ENCODE measurements at regions not wholly inside any gene's neighbourhood (a gene's known extent, or its start where the extent isn't known, plus 50 kb on each side); places are given as distances from the start of the nearest gene placed in this dataset.

- no peak for DNase-seq (ENCODE audit: low spot score)
Measured at GRCh38 chr7:113825832-113826231, 93.0 kb downstream of the PPP1R3A start.

DNA sequence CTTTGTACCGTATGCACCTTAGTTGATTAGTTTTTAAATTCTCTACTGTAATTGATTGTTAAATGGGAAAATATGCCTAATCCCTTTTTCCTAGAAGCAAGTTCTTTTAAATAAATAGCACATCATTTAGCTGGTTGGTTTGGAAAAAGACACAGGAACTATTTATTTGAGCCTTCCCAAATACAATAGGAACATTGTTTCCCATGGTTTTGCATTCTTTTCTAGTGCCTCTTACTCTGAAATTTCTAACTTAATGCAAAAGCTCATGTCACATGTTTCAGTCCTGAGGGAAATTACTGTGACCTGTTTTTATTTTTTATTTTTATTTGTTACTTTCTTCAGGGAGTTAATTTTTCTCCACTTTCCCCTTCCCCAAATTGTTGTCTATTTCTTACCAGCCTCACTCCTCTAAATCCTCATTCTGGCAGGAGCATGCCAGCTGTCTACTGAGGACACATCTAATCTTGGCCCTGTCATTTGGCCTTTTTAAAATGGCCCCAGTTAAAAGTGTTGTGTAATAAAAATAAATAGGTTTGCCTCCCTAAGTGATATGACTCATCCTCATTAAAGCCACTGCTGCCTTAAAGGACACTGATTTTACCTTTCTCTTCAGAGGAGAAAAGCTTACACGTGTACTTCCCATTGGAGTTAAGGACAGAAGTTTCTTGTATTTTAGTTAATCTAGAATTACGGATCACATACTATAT is 94.5 kb downstream of the PPP1R3A start:
- DNase-seq (ENCODE audit: low spot score), result no peak

GRCh38 chr7:113819474-113819873 is 99.3 kb downstream of the PPP1R3A start:
- no peak for DNase-seq (ENCODE audit: low spot score)

DNA sequence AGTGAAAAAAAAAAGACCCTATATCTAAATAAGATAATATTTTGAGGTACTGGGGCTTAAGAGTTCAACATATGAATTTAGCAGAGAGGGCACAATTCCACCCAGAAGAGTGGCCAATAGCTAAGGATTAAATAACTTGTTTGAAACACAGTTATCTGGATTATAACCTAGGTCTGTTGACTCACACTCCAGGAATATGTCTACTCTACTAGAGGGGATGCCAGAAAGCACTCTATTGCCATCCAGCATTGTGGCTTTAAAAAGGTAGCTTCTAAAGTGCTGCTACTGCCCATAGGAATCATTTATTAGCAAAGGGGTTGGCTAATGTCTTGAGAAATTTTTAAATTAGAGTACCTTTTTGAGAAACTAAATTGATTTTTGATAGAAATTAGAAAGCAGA is 102.2 kb downstream of the PPP1R3A start:
- no peak for DNase-seq (ENCODE audit: low spot score)

GRCh38 chr7:113813471-113813870 is 105.3 kb downstream of the PPP1R3A start:
- no peak for DNase-seq (ENCODE audit: low spot score)

DNA sequence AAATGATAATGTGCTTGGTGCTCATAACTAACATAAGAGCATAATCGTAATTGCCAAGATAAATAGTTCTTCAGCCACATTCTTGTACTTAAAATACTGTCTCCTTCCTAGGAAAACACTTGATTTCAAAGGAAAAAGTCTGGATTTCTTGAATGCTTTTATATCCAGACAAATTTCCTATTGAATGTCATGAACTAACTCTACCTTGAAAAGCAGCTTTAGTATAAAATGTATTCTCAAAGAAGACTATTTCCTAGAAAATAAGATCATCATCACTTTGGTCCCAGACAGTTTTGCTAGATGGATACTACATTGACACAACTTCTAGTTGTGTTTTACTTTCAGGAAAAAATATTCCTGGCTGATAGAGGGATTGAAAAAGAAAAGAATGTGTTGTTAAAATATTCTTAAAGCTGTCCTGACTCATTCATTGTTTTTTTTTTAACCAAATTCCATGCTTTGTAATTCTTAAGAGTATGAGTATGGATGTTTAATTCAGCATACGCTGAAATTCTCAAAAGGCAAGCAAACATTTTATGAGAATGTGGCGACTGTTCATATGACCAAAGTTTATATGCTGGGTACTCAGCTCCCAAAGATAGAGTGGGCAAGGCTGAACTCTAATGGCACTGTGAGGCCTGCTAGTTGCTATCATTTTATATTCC is 106.1 kb downstream of the PPP1R3A start:
- DNase-seq (ENCODE audit: low spot score), result no peak

DNA sequence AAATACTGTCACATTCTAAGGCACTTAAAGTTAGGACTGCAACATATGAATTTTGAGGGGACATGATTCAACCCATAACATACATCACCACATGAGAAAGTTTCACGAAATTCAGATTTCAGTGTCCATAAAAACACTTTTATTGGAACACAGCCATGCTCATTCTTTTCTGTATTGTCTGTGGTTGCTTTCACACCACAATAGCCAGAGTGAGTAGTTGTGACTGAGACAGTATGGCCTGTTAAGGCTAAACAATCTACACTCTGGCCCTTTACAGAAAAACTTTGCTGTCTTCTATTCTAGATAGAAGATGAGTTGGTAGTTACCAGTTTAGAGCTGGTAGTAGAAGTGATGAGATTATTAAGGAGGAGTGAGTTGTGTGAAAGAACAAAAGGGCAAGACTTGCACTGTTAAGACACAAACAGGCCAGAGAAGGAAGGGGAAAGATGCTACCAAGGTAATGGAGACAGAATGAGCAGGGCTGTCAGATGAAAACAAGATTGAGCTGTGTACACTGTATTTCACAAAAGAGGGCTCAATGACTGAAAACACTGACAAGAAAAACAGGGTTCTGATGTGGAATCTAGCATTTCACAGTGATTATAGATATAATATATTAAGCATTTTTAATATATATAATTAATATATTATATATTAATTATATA is 108.6 kb downstream of the PPP1R3A start:
- no peak for DNase-seq (ENCODE audit: low spot score)

DNA sequence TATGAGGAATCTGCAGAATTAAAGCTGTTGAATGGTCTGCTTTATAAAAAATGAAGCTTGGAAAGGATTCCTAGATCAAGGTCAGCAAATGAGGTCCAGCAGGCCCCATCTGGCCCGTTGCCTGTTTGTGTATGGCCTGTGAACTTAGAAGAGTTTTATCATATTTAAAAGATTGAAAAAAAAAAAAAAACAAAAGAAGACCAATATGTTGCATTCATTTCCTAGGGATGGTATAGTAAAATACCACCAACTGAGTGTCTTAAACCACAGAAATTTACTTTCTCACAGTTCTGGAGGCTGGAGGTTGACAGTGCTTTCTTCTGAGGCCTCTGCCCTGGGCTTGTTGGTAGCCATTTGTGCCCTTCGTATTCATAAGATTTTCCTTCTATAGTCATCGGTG is 109.2 kb downstream of the PPP1R3A start:
- DNase-seq (ENCODE audit: low spot score), result no peak

- no peak for DNase-seq (ENCODE audit: low spot score)
Measured at GRCh38 chr7:113806633-113807327, 112.0 kb downstream of the PPP1R3A start.

DNA sequence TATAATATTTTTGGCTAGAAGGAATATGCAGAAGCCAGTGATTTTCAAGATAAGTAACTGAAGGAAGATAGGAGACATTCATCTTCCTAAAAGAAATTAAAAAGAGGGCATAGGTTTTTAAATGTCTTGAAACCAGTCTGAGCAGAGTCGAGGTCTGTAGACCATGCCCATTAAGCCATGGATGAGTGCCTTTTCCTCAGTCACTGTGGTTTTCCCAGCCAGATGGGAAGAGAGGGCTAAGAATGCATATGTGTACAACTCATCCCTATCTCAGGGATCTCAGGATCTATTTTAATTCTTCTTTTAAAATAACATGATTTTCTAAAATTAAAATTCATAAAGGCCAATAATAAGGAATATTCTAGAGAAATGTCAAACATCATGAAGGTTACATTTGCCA is 112.8 kb downstream of the PPP1R3A start:
- no peak for DNase-seq (ENCODE audit: low spot score)

DNA sequence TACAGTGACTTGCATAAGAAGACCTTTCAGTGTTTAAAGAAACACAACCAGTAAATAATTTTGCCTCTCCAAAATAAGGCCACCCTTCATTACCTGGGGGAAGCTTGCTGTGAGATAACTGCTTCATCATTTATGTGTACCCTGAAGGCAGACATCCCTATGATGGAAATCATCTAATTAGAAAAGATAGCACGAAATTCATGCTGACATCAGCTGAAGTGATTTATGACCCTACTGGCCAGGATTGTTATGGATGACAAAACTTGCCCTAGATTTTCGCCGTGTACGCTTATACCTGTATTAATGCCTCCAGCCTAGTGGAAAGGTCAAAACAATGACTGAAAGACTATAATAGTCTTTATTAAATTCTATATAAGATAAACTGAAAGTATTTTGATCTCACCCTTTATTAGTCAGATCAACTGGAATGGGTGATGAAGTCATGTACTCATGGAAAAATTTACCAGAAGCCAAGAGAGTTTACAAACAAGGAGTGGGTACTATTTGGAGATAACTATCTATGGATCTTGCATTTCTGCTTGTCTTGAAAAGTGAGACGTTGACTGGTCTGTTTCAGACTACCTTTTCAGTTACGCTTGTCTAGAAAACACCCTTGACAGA is 114.2 kb downstream of the PPP1R3A start:
- no peak for DNase-seq (ENCODE audit: low spot score)

DNA sequence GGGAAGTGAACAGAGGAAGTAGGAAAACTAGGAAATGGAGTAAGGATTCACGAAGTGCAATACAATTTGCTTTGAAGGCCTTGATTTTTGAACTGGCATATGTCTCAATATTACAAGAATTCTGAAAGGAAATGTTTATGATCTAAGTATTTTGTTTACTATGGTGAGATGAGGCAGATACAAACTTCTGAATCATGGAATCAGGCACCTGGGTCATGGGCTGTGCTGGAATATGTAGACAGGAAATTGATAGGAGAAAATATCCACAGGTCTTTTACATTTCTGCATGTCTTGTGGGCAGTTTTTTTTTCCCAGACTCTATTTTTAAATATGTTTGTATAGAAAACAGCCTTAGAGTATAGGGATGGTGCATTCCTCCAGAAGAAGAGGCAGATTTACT is 117.1 kb downstream of the PPP1R3A start:
- no peak for DNase-seq (ENCODE audit: low spot score)

DNA sequence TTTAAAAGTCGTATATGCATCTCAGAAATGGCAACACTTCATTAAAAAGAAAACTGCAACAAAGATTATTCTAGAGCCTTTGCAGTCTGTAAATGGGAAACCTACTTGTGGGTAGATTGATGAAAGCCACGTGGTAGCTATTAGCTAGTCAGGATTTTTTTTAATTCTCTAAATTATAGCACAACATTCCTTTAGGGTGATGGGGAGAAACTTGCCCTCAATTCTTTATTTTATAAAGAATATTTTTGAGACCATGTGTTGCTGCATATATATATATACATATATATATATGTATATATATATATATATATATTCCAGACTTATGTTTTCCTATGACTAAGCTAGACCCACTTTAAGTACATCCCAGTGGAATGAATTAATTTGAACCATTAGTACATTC is 118.0 kb downstream of the PPP1R3A start:
- no peak for DNase-seq (ENCODE audit: low spot score)

DNA sequence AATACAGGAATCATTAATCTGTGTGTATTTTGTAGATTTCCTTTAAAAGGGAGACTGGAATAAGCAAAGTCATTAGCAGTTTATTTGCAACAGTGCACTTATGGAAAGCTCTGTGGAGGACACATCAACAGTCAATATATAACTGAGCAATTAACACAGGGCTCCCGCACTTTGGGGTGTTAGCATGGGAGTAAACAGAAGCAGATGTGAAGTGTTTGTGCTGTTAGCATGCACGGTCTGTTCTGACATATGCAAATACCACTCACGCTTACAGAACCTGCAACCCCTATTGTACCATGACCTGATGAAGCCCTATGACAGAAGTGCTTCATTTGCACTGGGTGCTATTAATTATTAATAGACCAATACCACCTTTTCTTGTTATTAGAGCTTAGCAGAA is 118.9 kb downstream of the PPP1R3A start:
- DNase-seq (ENCODE audit: low spot score), result no peak

DNA sequence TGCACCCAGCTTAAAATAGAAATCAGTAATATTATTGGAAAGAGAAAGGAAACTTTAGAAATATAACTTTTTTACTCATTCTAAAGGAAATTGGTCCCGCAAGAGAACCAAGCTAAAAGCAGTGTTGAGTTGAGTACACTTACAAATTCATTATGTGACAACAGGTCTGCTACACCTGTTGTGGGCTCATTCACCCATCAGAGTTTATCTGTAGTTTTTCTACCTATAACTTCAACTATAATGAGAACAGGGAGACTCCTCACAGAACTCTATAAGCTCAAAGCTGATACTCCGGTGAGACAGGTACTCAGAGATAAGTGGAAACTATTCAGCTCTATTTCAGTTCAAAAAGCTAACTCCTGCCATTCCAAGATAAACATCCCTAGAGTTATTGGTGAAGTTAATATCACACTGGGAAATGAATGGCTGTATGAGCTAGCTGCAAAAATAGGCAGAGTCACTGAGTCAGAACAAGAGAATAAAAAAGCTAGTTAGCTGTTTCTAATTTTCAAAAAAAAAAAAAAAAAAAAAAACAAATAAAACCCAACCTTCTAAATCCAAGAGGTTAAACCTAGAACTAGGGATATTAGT is 121.3 kb downstream of the PPP1R3A start:
- no peak for DNase-seq (ENCODE audit: low spot score)

DNA sequence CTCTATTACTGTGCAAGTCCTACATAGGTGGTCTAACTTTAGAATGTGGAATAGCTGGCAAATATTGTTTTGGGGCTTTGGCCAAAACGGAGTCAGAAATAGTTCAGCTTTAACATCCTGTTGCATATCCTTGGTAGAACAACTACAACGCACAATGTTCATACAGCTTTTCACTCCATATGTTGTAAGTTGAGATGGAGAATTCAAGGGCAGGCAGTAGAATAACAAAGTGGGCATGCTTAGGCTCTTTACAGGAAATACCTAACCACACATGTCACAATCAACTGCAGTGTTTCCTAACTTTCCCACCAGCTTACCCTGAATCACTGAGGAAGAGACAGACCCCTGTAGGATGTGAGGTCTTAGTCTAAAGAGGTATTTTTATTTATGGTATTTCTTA is 122.3 kb downstream of the PPP1R3A start:
- no peak for DNase-seq (ENCODE audit: low spot score)

- DNase-seq (ENCODE audit: low spot score), result no peak
Measured at GRCh38 chr7:113794573-113794972, 124.2 kb downstream of the PPP1R3A start.

- no peak for DNase-seq (ENCODE audit: low spot score)
Measured at GRCh38 chr7:113793171-113793570, 125.6 kb downstream of the PPP1R3A start.

- no peak for DNase-seq (ENCODE audit: low spot score)
Measured at GRCh38 chr7:113790025-113790424, 128.8 kb downstream of the PPP1R3A start.

DNA sequence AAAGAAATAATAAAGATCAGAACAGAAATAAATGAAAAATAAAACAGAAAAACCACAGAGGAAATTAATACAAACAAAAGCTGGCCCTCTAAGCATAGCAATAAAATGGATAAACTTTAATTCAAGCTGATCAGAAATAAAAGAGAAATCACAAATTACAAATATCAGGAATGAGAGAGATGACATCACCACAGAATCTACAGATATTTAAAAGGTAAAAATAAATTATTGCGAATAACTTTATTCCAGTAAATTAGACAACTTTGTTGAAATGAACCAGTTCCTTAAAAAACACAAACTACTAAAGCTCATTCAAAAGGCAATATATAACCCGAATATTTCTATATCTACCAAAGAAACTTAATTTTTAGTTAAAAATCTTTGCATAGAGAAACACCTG is 131.7 kb downstream of the PPP1R3A start:
- no peak for DNase-seq (ENCODE audit: low spot score)

DNA sequence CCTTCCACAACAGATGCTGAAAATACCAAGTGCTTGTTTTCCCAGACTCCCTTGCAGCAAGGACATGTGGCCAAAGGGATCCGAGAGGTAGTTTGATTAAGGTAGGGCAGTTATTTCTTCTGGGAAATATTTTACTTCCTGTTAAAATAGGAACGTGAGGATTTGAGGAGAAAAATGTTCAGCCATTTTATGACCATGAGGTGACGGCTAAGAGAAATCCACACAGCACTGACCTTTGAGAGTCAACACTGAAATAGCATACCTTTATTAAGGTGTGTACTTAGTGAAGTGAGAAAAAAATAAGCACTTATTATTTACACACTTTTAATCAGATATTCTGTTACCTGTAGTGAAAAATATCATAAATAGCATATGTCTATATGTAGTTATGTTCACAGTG is 133.9 kb downstream of the PPP1R3A start:
- no peak for DNase-seq (ENCODE audit: low spot score)

DNA sequence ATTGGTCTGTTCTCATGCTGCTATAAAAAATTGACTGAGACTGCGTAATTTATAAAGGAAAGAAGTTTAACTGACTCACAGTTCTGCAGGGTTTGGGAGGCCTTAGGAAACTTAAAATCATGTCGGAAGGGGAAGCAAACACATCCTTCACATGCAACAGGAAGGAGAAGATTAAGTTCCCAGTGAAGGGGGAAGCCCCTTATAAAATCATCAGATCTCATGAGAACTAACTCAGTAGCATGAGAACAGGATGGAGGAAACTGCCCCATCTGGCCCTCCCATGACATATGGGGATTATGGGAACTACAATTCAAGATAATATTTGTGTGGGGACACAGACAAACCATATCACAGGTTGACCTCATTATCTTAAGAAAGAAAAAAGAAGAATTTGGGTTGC is 134.5 kb downstream of the PPP1R3A start:
- DNase-seq (ENCODE audit: low spot score), result no peak
